ENCODE measurements at regions not wholly inside any gene's neighbourhood (a gene's known extent, or its start where the extent isn't known, plus 50 kb on each side); places are given as distances from the start of the nearest gene placed in this dataset.

DNA sequence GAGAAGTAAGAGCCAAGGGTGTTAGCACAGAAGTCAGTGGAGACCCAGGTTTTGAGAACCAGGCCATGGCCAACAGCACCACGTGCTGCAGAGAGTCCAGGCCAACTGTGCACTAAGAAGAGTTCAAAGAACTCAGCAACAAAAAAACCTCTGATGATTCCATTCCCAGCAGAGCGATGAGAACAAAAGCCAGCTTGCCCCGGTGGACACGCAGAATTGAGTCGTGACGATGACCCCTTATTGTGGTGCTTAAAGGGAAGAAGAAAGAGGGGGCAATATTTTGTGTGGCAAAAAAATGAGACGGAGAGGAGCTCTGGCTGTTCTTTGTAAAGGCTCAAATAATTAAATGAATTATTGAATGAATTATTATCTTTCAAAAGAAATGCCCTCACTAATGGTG lies 468.3 kb upstream of the AUTS2 start:
- ATAC-seq (replicated peaks in 1 of 2): no peak
- H3K36me3 Mint-ChIP-seq (ENCODE audit: insufficient read depth in 2 of 2): peaks cover 0 to 2% of the 10 kb centered on the region in 2 donors
- H3K27ac Mint-ChIP-seq: no peak overlapping the region
- peaks cover 8 to 11% of the 10 kb centered on the region in 2 donors for H3K9me3 Mint-ChIP-seq
- H3K4me3 Mint-ChIP-seq: no peak overlapping the region
- peaks cover 10% of the 10 kb centered on the region for H3K27me3 Mint-ChIP-seq (ENCODE audit: low read depth)
- no peaks in the 10 kb centered on the region for H3K4me1 Mint-ChIP-seq (ENCODE audit: low read depth)
- no peak for DNase-seq

DNA sequence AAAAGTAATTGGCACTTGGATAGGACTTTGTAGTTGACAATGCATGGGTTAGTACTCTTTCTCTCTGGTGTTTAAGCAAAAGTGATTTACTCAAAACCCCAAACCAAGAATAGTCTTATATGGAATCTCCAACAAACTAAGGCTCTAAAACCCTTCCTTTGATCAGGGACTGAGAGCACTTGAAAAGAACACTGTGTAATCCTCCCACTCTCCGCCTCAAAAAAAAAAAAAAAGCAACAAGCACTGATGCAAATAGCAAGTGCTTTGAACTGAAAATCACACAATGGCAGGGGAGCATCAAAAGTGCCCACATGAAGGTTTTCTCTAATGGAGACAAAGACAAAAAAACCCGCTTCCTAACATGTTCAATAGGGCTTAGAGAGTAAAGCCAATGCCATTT lies 467.9 kb upstream of the AUTS2 start:
- no peak for ATAC-seq (replicated peaks in 1 of 2)
- DNase-seq: no peak
- Mint-ChIP-seq H3K4me1 (ENCODE audit: low read depth) (no peaks in the 10 kb centered on the region), H3K4me3 (no peak overlapping the region), H3K36me3 (ENCODE audit: insufficient read depth in 2 of 2) (peaks cover 0 to 2% of the 10 kb centered on the region in 2 donors), H3K27ac (no peak overlapping the region), H3K9me3 (peaks cover 8 to 11% of the 10 kb centered on the region in 2 donors), H3K27me3 (ENCODE audit: low read depth) (peaks cover 10% of the 10 kb centered on the region)

DNA sequence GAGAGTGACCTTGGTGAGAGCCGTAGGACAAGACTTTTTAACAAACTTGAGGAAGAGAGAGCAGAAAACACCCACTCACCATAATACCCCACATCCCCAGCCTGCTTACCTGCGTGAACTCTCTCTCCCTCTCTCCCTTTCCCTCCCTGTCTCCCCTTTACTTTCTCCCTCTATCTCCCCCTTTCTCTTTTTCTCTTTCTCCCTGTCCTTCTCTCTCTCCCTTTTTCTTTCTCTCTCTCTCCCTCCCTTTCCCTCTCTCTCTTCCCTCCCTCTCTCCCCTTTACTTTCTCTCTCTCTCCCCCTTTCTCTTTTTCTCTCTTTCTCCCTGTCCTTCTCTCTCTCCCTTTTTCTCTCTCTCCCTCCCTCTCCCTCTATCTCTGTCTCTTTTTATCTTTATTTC lies 464.0 kb upstream of the AUTS2 start:
- ATAC-seq (replicated peaks in 1 of 2) (no peak), DNase-seq (no peak)
- H3K27ac Mint-ChIP-seq: no peak overlapping the region
- H3K4me1 Mint-ChIP-seq (ENCODE audit: low read depth): no peaks in the 10 kb centered on the region
- H3K36me3 Mint-ChIP-seq (ENCODE audit: insufficient read depth in 2 of 2): peaks cover 2 to 7% of the 10 kb centered on the region in 2 donors
- H3K4me3 Mint-ChIP-seq: no peak overlapping the region
- peaks cover 7 to 10% of the 10 kb centered on the region in 2 donors for H3K9me3 Mint-ChIP-seq
- no peaks in the 10 kb centered on the region for H3K27me3 Mint-ChIP-seq (ENCODE audit: low read depth)

DNA sequence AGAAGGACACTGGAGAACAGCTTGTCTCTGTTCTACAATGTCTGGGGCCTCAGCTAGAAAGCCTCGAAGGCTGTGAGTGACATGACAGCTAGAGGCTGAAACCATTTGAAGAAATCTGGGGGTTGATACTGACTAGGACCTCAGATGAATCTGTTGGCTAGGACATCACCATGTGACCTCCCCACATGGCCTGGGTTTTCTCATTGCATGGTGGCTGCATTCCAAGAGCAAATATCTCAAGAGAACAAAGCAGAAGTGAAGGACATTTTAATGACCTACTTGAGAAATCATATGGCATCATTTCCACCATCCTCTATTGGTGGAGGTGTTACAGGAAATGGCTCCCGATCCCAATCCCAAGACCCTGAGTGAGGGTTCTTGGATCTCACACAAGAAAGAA lies 450.6 kb upstream of the AUTS2 start:
- Mint-ChIP-seq H3K9me3 (peaks cover 5 to 7% of the 10 kb centered on the region in 2 donors), H3K4me3 (no peak overlapping the region), H3K27ac (no peak overlapping the region), H3K36me3 (ENCODE audit: insufficient read depth in 2 of 2) (peaks cover 0 to 1% of the 10 kb centered on the region in 2 donors), H3K4me1 (ENCODE audit: low read depth) (no peaks in the 10 kb centered on the region), H3K27me3 (ENCODE audit: low read depth) (no peaks in the 10 kb centered on the region)
- no peak for DNase-seq
- no peak for ATAC-seq (replicated peaks in 1 of 2)

DNA sequence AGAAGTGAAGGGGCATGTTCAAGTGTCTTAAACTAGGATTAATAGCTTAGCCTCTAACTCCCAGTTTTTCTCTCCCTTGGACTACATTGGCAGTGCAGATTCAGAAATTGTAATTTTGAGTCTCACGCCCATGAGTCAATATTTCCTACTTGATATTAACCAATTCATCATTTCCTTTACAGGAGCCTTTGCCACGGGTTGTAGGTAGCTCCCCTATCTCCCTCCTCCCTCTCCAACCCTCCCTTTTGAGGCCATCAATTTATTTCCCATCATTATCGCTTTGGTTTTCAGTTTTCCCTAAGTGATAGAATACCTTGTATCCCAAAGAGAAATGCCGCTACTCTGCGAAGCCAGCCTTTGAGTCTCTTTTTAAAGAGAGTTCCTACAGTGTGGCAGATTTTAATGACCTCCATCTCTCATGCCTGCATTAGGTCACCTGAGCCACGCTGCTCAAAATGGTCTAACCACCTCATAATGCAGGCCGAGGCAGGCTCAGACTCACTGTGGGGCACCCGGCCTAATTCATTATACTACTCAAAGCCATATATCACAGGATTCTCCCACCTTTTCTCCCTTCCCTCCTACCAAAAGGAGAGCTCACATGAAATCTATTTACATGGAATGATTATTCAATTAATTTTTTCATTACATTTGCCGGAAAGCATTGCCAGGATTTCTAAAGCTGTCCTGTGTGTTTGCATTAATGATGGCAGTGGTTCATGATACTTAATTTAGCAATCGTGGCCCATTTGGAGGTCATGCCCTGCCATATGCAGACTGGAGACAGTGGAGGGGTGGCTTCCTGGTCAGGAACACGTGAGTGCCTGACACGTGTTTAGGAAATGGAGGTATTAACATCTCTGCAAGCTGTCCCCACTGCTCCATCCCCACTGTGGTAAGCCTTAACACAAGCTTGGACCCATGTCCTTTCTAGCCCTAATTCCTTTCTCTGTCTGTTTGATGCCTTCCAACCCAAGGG lies 448.2 kb upstream of the AUTS2 start:
- Mint-ChIP-seq H3K27me3 (ENCODE audit: low read depth) (no peaks in the 10 kb centered on the region), H3K4me1 (ENCODE audit: low read depth) (no peaks in the 10 kb centered on the region), H3K27ac (no peak overlapping the region), H3K9me3 (peaks cover 7% of the 10 kb centered on the region in 2 donors), H3K4me3 (no peak overlapping the region), H3K36me3 (ENCODE audit: insufficient read depth in 2 of 2) (peaks cover 0 to 1% of the 10 kb centered on the region in 2 donors)
- DNase-seq (no peak), ATAC-seq (replicated peaks in 1 of 2) (no peak)

DNA sequence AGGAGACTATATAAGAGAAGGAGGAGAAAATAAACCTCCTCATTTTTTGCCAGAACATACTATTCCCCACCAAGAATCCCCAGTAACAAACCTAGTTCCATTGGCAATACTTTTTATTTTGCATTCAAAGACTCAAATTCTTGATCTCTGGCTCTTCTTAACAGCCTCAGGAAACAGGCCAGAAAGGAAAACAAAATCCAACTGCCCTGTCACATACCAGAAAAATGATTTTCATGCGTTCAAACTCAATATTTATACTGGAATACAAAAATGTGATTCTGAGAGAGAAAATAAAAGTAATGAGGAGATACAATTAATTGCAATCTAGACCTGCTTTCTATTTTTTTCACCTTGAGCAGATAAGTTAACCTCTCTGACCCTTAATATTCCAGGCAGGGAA lies 435.9 kb upstream of the AUTS2 start:
- Mint-ChIP-seq H3K9me3 (peaks cover 5 to 6% of the 10 kb centered on the region in 2 donors), H3K4me3 (no peak overlapping the region), H3K27ac (no peak overlapping the region), H3K4me1 (ENCODE audit: low read depth) (no peaks in the 10 kb centered on the region), H3K36me3 (ENCODE audit: insufficient read depth in 2 of 2) (no peaks in the 10 kb centered on the region), H3K27me3 (ENCODE audit: low read depth) (no peaks in the 10 kb centered on the region)
- ATAC-seq (replicated peaks in 1 of 2) (no peak), DNase-seq (no peak)

DNA sequence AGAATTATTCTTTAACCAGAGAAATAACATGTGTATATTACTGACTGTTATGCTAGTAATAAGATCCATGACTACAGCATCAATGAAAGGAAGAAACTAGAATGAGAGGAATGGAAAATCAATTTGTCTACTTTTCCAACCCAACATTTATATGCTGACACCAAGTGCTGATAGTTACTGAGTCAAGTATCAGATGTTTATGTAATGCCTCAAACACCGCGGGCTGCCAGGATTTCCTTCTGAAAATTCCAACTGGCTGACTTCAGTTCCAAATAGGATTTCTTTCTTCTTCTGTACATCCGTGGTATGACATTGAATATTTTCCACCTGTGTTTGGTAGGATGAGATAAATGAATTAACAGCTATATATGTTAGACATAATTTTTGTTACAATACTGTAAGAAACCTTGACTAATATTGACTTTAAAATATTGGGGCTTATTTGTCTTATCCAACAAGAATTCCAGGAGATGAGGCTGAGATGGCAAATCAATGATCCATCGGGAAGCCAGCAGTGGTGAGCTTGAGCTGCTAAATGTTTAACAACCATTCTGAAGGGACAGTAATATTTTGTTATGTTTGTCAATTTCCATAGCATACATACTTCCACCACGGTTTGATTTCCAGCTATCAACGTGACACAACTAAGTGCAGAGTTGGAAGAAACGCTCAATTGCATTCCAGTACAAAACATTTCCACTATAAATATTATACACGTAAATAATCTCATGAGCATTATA lies 435.2 kb upstream of the AUTS2 start:
- Mint-ChIP-seq H3K36me3 (ENCODE audit: insufficient read depth in 2 of 2) (no peaks in the 10 kb centered on the region), H3K27me3 (ENCODE audit: low read depth) (no peaks in the 10 kb centered on the region), H3K9me3 (peaks cover 3 to 6% of the 10 kb centered on the region in 2 donors), H3K27ac (no peak overlapping the region), H3K4me1 (ENCODE audit: low read depth) (no peaks in the 10 kb centered on the region), H3K4me3 (no peak overlapping the region)
- DNase-seq: no peak
- no peak for ATAC-seq (replicated peaks in 1 of 2)

DNA sequence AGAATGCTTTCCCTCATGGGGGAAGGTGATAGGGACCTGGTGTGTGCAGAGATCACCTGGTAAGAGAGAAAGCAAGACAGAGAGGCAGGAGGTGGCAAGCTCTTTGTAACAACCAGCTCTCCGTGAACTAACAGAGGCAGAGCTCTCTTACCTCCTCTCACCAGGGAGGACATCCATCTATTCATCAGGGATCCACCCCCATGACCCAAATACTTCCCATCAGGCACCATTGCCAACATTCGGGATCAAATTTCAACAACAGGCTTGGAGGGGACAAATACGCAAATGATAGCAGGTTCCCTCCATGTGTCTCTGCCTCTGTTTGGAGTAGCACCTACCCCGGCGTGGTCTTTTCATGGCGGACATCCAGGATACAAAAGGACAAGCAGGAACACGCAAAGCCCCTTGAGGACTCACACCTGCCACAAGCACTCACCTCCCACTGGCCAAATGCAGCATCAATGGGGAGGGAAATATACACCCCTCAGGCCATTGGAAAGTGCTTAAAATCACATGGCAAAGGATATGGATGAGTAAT lies 431.2 kb upstream of the AUTS2 start:
- H3K4me3 Mint-ChIP-seq: no peak overlapping the region
- H3K27me3 Mint-ChIP-seq (ENCODE audit: low read depth): no peaks in the 10 kb centered on the region
- ATAC-seq (replicated peaks in 1 of 2) (no peak), DNase-seq (no peak)
- H3K4me1 Mint-ChIP-seq (ENCODE audit: low read depth): no peaks in the 10 kb centered on the region
- H3K27ac Mint-ChIP-seq: no peak overlapping the region
- no peaks in the 10 kb centered on the region for H3K36me3 Mint-ChIP-seq (ENCODE audit: insufficient read depth in 2 of 2)
- peaks cover 0 to 2% of the 10 kb centered on the region in 2 donors for H3K9me3 Mint-ChIP-seq

DNA sequence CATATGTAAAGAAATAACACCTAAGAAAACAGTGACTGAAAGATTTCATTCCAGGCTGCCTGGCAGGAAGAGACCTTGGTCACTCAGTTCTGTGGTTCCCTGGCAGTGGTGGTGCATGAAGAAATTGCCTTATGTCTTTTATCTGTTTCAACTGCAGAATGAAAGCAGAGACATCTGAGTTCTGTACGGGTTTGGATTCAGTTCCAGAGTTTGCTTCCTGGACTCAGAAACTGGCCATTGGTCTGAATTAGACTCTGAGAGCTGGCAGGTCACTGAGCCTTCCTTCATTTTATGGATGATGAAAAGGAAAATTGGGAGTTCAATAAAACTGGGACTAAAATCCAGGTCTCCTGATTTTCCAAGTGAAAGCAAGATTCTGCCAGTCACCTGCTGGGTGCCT lies 428.9 kb upstream of the AUTS2 start:
- H3K36me3 Mint-ChIP-seq (ENCODE audit: insufficient read depth in 2 of 2): no peaks in the 10 kb centered on the region
- H3K27me3 Mint-ChIP-seq (ENCODE audit: low read depth): no peaks in the 10 kb centered on the region
- H3K27ac Mint-ChIP-seq: no peak overlapping the region
- no peak overlapping the region for H3K4me3 Mint-ChIP-seq
- DNase-seq (no peak), ATAC-seq (replicated peaks in 1 of 2) (no peak)
- H3K4me1 Mint-ChIP-seq (ENCODE audit: low read depth): no peaks in the 10 kb centered on the region
- peaks cover 0 to 4% of the 10 kb centered on the region in 2 donors for H3K9me3 Mint-ChIP-seq

DNA sequence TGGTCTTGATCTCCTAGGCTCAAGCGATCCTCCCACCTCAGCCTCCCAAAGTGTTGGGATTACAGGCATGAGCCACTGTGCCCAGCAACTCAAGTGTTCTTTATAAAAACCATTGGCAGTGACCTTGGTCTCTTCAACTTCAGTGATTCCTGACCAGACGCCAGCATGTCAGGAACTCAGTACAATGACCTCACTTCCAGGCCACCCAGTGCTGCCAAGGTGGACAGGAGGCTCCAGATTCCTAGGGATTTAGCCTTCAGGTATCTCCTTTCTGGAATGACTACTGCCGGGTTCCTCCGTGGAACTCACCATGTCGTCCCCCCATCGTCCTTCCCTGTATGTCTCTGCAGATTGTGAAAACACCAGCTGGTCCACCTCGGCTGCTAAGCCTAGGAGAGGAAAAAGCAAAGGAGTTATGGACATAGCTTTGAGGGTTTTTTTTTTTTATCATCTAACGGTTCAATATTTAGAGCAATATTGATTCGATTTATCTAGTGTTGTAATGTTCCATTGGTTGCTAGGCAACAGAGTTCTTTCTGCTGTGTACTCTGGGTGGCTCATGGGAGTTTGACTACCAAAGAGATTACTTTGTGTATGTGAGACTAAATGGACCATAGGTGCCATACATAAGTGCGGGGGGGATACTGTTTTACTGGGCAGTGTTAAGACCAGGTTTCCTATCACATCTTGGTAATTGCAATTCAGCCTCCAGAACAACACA lies 425.8 kb upstream of the AUTS2 start:
- no peaks in the 10 kb centered on the region for H3K27me3 Mint-ChIP-seq (ENCODE audit: low read depth)
- no peak overlapping the region for H3K27ac Mint-ChIP-seq
- H3K4me3 Mint-ChIP-seq: no peak overlapping the region
- ATAC-seq (replicated peaks in 1 of 2) (no peak), DNase-seq (no peak)
- H3K9me3 Mint-ChIP-seq: peaks cover 0 to 2% of the 10 kb centered on the region in 2 donors
- H3K36me3 Mint-ChIP-seq (ENCODE audit: insufficient read depth in 2 of 2): no peaks in the 10 kb centered on the region
- no peaks in the 10 kb centered on the region for H3K4me1 Mint-ChIP-seq (ENCODE audit: low read depth)

DNA sequence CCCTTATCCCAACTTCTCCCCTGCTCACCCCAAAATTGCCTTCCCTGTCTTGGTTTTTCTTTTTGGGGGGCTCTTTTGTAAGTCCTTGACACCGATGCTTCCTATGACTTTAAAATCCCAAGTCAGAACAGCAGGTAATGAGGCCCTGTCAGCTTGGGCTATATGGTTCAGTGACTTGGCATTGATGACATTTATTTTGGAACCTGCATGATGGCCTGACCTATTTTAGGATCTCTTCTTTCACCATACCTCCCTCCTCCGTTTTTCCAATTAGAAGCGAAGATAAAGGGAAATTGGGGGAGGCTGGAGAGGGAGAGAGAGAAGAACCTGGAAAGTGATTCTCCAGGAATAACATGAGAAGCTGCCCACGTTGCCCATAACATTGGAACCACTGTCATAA lies 424.9 kb upstream of the AUTS2 start:
- Mint-ChIP-seq H3K27me3 (ENCODE audit: low read depth) (no peaks in the 10 kb centered on the region), H3K4me1 (ENCODE audit: low read depth) (no peaks in the 10 kb centered on the region), H3K9me3 (peaks cover 0 to 2% of the 10 kb centered on the region in 2 donors), H3K4me3 (no peak overlapping the region), H3K27ac (no peak overlapping the region), H3K36me3 (ENCODE audit: insufficient read depth in 2 of 2) (no peaks in the 10 kb centered on the region)
- ATAC-seq (replicated peaks in 1 of 2) (no peak), DNase-seq (no peak)

DNA sequence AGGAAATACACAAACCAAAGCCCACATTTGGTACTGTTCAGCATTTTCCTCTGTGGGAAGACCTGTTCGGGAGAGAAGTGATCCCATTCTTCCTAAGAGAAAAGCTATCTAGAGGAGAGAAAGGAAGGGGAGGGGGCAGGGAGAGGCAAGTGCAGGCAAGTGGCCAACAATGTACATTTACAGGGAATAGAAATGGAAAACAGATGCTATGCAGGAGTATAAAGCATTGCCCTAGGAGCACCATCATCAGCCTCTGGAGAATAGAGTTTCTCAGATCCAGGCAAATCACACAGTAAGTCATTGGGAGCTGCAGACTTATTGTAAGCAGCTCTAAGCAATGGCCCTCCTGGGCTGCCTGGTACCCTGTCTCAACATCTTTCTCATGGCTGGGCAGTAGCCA lies 424.4 kb upstream of the AUTS2 start:
- no peaks in the 10 kb centered on the region for H3K36me3 Mint-ChIP-seq (ENCODE audit: insufficient read depth in 2 of 2)
- peaks cover 0 to 2% of the 10 kb centered on the region in 2 donors for H3K9me3 Mint-ChIP-seq
- H3K27me3 Mint-ChIP-seq (ENCODE audit: low read depth): no peaks in the 10 kb centered on the region
- H3K4me3 Mint-ChIP-seq: no peak overlapping the region
- H3K4me1 Mint-ChIP-seq (ENCODE audit: low read depth): no peaks in the 10 kb centered on the region
- no peak overlapping the region for H3K27ac Mint-ChIP-seq
- ATAC-seq (replicated peaks in 1 of 2): no peak
- DNase-seq: no peak

DNA sequence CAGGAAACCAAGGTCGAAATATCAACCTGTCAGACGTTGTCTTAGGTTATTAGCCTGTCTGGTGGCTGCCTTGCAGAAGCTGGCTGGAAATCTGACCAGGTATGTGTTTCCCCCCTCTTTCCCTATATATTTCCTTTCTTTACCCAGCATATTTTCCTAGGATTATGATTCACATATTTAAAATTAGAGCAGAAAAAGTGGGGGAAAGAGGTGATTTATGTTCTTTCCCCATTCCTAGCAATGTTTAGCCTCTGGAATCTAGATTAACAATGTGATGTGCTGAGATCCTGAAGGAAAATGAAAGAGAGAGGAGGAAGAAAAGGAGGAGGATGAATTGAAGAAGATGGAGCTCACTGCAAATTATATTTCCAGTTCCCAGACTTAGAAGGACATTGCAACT lies 421.4 kb upstream of the AUTS2 start:
- ATAC-seq (replicated peaks in 1 of 2): no peak
- no peak overlapping the region for H3K4me3 Mint-ChIP-seq
- peaks cover 0 to 1% of the 10 kb centered on the region in 2 donors for H3K36me3 Mint-ChIP-seq (ENCODE audit: insufficient read depth in 2 of 2)
- H3K4me1 Mint-ChIP-seq (ENCODE audit: low read depth): no peaks in the 10 kb centered on the region
- peaks cover 0 to 2% of the 10 kb centered on the region in 2 donors for H3K9me3 Mint-ChIP-seq
- H3K27me3 Mint-ChIP-seq (ENCODE audit: low read depth): no peaks in the 10 kb centered on the region
- H3K27ac Mint-ChIP-seq: no peak overlapping the region
- no peak for DNase-seq

Measured in activated T-cell treated with anti-CD3 and anti-CD28 coated beads, Interleukin-2, amount 50 U/mL, for 72 hours (primary cell).